MV-4-11 (cell line): ENCODE measurements at regions not wholly inside any gene's neighbourhood (a gene's known extent, or its start where the extent isn't known, plus 50 kb on each side); places are given as distances from the start of the nearest gene placed in this dataset.

Experiments used
- DNase-seq: peaks from one replicate; lab custom pipeline; 2025; lab: John Stamatoyannopoulos, UW

- DNase-seq = no peak
Measured at GRCh38 chr13:47119575-47120235, 222.9 kb upstream of the HTR2A start.

GRCh38 chr13:47117268-47117667 lies 220.4 kb upstream of the HTR2A start:
- DNase-seq = peak; percentile 56

GRCh38 chr13:47114030-47114429 lies 217.2 kb upstream of the HTR2A start:
- DNase-seq = no peak

GRCh38 chr13:47112903-47113299 lies 216.0 kb upstream of the HTR2A start:
- DNase-seq = no peak

GRCh38 chr13:47112205-47112902 lies 215.5 kb upstream of the HTR2A start:
- no peak for DNase-seq

- no peak for DNase-seq
Measured at GRCh38 chr13:47111499-47111898, 214.6 kb upstream of the HTR2A start.

- no peak for DNase-seq
Measured at GRCh38 chr13:47110833-47111240, 214.0 kb upstream of the HTR2A start.

GRCh38 chr13:47110141-47110540 lies 213.3 kb upstream of the HTR2A start:
- no peak for DNase-seq

- DNase-seq = peak; percentile 77
Measured at GRCh38 chr13:47109028-47109427, 212.2 kb upstream of the HTR2A start.

- no peak for DNase-seq
Measured at GRCh38 chr13:47100214-47100853, 203.5 kb upstream of the HTR2A start.

GRCh38 chr13:47094734-47095434 lies 198.0 kb upstream of the HTR2A start:
- no peak for DNase-seq

- no peak for DNase-seq
Measured at GRCh38 chr13:47092202-47092601, 195.3 kb upstream of the HTR2A start.

GRCh38 chr13:47087841-47088240 lies 191.0 kb upstream of the HTR2A start:
- no peak for DNase-seq

- DNase-seq = no peak
Measured at GRCh38 chr13:47087241-47087640, 190.4 kb upstream of the HTR2A start.

- DNase-seq = no peak
Measured at GRCh38 chr13:47085346-47085745, 188.5 kb upstream of the HTR2A start.

GRCh38 chr13:47081850-47082249 lies 185.0 kb upstream of the HTR2A start:
- no peak for DNase-seq

GRCh38 chr13:47081246-47081645 lies 184.4 kb upstream of the HTR2A start:
- DNase-seq = no peak

GRCh38 chr13:47080621-47081020 lies 183.8 kb upstream of the HTR2A start:
- no peak for DNase-seq

- DNase-seq = no peak
Measured at GRCh38 chr13:47076500-47076899, 179.6 kb upstream of the HTR2A start.

- no peak for DNase-seq
Measured at GRCh38 chr13:47069133-47069532, 172.3 kb upstream of the HTR2A start.

GRCh38 chr13:47067306-47067705 lies 170.5 kb upstream of the HTR2A start:
- DNase-seq = no peak

GRCh38 chr13:47066226-47066625 lies 169.4 kb upstream of the HTR2A start:
- DNase-seq = peak; percentile 15

- DNase-seq = no peak
Measured at GRCh38 chr13:47064381-47064780, 167.5 kb upstream of the HTR2A start.
